ENCODE measurements at regions not wholly inside any gene's neighbourhood (a gene's known extent, or its start where the extent isn't known, plus 50 kb on each side); places are given as distances from the start of the nearest gene placed in this dataset.

DNA sequence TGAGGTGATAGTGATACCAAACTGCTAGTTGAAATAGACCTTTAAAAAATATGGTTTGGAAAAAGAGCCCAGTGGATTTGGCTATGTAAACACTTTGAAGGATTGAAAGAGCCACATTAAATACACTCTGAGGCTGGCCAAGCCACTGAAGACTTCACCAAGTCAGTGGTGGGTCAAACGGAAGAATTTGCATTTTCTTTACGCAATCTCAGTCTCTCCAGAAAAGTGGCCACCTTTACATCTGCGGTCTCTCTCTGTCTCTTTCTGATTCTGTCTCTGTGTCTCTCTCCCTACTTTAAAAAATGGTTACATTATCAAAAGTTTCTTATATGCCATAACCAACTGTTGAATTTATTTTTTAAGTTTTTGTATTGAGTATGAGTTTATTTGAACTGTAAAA, 651.2 kb upstream of the PITX2 start:
- no peak for DNase-seq (ENCODE audit: low spot score)
- 78% methylated on average over 3 of the region's 3 CpGs for WGBS
- Histone ChIP-seq H3K4me3 (ENCODE audit: low read depth in 1 of 3, low read length in 3 of 3) (no peak overlapping the region), H3K9ac (ENCODE audit: low read depth in 1 of 2, low read length in 2 of 2) (no peak overlapping the region), H3K36me3 (ENCODE audit: control insufficient read depth in 4 of 4, insufficient read depth in 3 of 4, low read depth in 1 of 4, low read length in 3 of 4) (no peaks in the 10 kb centered on the region), H3K27ac (ENCODE audit: low read depth in 1 of 2, low read length in 2 of 2) (no peak overlapping the region), H3K27me3 (ENCODE audit: control insufficient read depth in 4 of 4, insufficient read depth in 4 of 4, low read length in 3 of 4) (peaks cover 0 to 3% (median 0%) of the 10 kb centered on the region in 4 donors), H3K9me3 (ENCODE audit: control insufficient read depth in 4 of 4, low read length in 3 of 4) (no peaks in the 10 kb centered on the region), H3K4me1 (ENCODE audit: control insufficient read depth in 4 of 4, insufficient read depth in 4 of 4, low read length in 3 of 4) (no peaks in the 10 kb centered on the region)
- TF ChIP-seq EGR1 (IDR thresholded peaks at IDR 0.05; ENCODE audit: low read depth in 2 of 2), result no peak
- TF ChIP-seq HNF4G (IDR thresholded peaks at IDR 0.05), result no peak
- TF ChIP-seq JUND (IDR thresholded peaks at IDR 0.05), result no peak
- TF ChIP-seq, protein P1, sequence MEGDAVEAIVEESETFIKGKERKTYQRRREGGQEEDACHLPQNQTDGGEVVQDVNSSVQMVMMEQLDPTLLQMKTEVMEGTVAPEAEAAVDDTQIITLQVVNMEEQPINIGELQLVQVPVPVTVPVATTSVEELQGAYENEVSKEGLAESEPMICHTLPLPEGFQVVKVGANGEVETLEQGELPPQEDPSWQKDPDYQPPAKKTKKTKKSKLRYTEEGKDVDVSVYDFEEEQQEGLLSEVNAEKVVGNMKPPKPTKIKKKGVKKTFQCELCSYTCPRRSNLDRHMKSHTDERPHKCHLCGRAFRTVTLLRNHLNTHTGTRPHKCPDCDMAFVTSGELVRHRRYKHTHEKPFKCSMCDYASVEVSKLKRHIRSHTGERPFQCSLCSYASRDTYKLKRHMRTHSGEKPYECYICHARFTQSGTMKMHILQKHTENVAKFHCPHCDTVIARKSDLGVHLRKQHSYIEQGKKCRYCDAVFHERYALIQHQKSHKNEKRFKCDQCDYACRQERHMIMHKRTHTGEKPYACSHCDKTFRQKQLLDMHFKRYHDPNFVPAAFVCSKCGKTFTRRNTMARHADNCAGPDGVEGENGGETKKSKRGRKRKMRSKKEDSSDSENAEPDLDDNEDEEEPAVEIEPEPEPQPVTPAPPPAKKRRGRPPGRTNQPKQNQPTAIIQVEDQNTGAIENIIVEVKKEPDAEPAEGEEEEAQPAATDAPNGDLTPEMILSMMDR (IDR thresholded peaks at IDR 0.05; ENCODE audit: low read depth, low read length, missing input control), result no peak

DNA sequence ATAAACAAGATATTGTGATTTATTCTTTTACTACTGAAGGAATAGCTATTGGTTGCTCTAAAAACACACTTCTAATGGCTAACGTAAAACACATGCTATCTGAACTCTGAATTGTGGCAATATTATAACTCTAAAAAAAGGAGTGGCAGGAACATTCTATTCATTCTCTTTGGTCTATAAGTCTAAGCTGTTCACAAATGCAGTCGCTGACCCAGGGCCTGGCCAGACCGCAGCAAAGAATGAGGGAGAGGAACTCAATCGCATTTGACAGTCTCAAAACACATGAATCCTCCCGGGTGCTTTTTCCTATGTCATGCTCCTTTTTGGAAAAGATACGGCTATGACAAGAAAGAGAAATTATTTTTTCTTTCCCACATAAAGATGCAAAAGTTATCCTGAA, 651.6 kb upstream of the PITX2 start:
- Histone ChIP-seq H3K27ac (ENCODE audit: low read depth in 1 of 2, low read length in 2 of 2) (no peak overlapping the region), H3K27me3 (ENCODE audit: control insufficient read depth in 4 of 4, insufficient read depth in 4 of 4, low read length in 3 of 4) (peaks cover 0 to 3% (median 0%) of the 10 kb centered on the region in 4 donors), H3K4me1 (ENCODE audit: control insufficient read depth in 4 of 4, insufficient read depth in 4 of 4, low read length in 3 of 4) (no peaks in the 10 kb centered on the region), H3K36me3 (ENCODE audit: control insufficient read depth in 4 of 4, insufficient read depth in 3 of 4, low read depth in 1 of 4, low read length in 3 of 4) (no peaks in the 10 kb centered on the region), H3K4me3 (ENCODE audit: low read depth in 1 of 3, low read length in 3 of 3) (no peak overlapping the region), H3K9me3 (ENCODE audit: control insufficient read depth in 4 of 4, low read length in 3 of 4) (no peaks in the 10 kb centered on the region), H3K9ac (ENCODE audit: low read depth in 1 of 2, low read length in 2 of 2) (no peak overlapping the region)
- no peak for TF ChIP-seq JUND (IDR thresholded peaks at IDR 0.05)
- TF ChIP-seq, protein P1 (IDR thresholded peaks at IDR 0.05; ENCODE audit: low read depth, low read length, missing input control), result no peak
- DNase-seq (ENCODE audit: low spot score), result no peak
- WGBS, result 80% methylated on average over 6 of the region's 6 CpGs

GRCh38 chr4:111281219-111281618, 658.3 kb upstream of the PITX2 start:
- Histone ChIP-seq H3K4me1 (ENCODE audit: control insufficient read depth in 4 of 4, insufficient read depth in 4 of 4, low read length in 3 of 4) (no peaks in the 10 kb centered on the region), H3K9me3 (ENCODE audit: control insufficient read depth in 4 of 4, low read length in 3 of 4) (no peaks in the 10 kb centered on the region), H3K4me3 (ENCODE audit: low read depth in 1 of 3, low read length in 3 of 3) (no peak overlapping the region), H3K27me3 (ENCODE audit: control insufficient read depth in 4 of 4, insufficient read depth in 4 of 4, low read length in 3 of 4) (peaks cover 0 to 6% (median under 1%) of the 10 kb centered on the region in 4 donors), H3K9ac (ENCODE audit: low read depth in 1 of 2, low read length in 2 of 2) (no peak overlapping the region), H3K36me3 (ENCODE audit: control insufficient read depth in 4 of 4, insufficient read depth in 3 of 4, low read depth in 1 of 4, low read length in 3 of 4) (no peaks in the 10 kb centered on the region), H3K27ac (ENCODE audit: low read depth in 1 of 2, low read length in 2 of 2) (no peak overlapping the region)
- 76% methylated on average over 5 of the region's 5 CpGs for WGBS
- no peak for DNase-seq (ENCODE audit: low spot score)
- TF ChIP-seq RAD21 (IDR thresholded peaks at IDR 0.05) (no peak), YY1 (IDR thresholded peaks at IDR 0.05) (no peak), JUND (IDR thresholded peaks at IDR 0.05) (no peak), SP1 (IDR thresholded peaks at IDR 0.05) (no peak), GABPA (IDR thresholded peaks at IDR 0.05 in 1 of 2, conservative IDR thresholded peaks at IDR 0.05 in 1 of 2) (no peak), REST (IDR thresholded peaks at IDR 0.05) (no peak), NR2F2 (IDR thresholded peaks at IDR 0.05) (no peak), HNF4A (conservative IDR thresholded peaks at IDR 0.05) (no peak), EGR1 (IDR thresholded peaks at IDR 0.05; ENCODE audit: low read depth in 2 of 2) (no peak), ZBTB33 (IDR thresholded peaks at IDR 0.05) (no peak), RXRA (IDR thresholded peaks at IDR 0.05) (no peak), HNF4G (IDR thresholded peaks at IDR 0.05) (no peak), TAF1 (conservative IDR thresholded peaks at IDR 0.05) (no peak)
- TF ChIP-seq, protein P2, sequence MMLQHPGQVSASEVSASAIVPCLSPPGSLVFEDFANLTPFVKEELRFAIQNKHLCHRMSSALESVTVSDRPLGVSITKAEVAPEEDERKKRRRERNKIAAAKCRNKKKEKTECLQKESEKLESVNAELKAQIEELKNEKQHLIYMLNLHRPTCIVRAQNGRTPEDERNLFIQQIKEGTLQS (IDR thresholded peaks at IDR 0.05), result no peak
- TF ChIP-seq, protein P1 (IDR thresholded peaks at IDR 0.05; ENCODE audit: low read depth, low read length, missing input control), result no peak

Measured in liver (tissue), 8 donors.